GM18909 (cell line): ENCODE measurements at regions not wholly inside any gene's neighbourhood (a gene's known extent, or its start where the extent isn't known, plus 50 kb on each side); places are given as distances from the start of the nearest gene placed in this dataset.

ENCODE experiments used
- ATAC-seq: cut with Tn5 transposase; IDR thresholded peaks from one replicate; pipeline ENCODE4 v1.9.1; 2021; ENCODE audit warnings: mild to moderate bottlenecking; ENCODE audit not compliant: unreplicated experiment, poor library complexity

DNA sequence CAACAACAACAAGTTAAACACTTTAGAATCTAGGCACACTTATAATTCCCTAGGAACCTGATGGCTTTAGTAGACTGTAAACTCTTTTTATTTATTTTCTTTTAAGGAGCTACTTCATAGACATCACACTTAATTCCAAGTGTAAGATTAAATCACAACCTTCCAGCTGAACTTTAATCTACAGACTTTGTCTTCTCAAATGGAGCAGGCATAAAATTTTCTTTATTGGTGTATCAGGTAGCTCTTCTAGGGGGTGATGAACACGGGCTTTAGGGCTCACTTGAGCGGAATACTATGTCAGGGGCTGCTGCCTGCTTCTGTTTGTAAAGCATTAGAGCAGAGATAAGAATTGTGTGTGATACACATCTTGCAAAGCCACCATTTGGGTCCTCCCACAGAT lies 525.8 kb upstream of the FAT3 start:
- ATAC-seq: no peak

DNA sequence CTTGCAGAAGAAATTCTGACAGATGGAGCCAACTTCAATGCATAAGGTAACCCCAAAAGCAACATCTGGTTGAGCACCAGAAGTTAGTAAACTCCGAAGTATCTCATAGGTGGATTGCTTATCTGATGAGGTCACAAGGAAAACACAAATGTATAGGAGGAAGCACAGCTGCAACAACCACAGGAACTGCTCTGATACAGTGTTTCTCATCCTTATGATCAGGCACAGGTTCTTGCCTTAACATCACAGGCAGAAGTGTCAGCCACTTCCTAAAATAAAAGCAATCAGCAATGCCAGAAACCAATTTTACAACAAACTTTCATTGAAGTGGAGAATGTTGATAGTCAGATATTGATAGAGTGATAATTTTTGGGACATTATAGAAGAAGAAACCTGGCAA lies 530.3 kb upstream of the FAT3 start:
- no peak for ATAC-seq

GRCh38 chr11:91691872-91692271 lies 532.7 kb upstream of the FAT3 start:
- ATAC-seq: no peak

- ATAC-seq: no peak
Measured at GRCh38 chr11:91688672-91689071, 535.9 kb upstream of the FAT3 start.

DNA sequence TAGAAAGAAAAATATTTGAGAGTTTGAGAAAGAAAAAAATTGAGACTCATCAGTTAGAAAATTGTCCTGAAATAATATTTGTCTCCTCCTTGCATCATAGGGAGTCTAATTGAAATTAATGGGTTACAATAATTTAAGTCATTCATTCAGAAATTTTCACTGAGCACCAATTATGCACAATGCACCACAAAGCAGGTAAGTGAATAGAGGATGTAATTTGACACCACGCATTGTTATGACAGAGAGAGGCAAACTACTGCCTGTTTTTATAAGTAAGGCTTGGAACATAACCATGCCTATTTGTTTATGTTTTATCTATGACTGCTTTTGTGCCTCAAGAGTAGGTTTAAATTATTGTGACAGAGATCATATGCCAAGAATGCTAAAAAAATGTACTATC lies 537.9 kb upstream of the FAT3 start:
- ATAC-seq: no peak

GRCh38 chr11:91686281-91686680 lies 538.3 kb upstream of the FAT3 start:
- no peak for ATAC-seq

DNA sequence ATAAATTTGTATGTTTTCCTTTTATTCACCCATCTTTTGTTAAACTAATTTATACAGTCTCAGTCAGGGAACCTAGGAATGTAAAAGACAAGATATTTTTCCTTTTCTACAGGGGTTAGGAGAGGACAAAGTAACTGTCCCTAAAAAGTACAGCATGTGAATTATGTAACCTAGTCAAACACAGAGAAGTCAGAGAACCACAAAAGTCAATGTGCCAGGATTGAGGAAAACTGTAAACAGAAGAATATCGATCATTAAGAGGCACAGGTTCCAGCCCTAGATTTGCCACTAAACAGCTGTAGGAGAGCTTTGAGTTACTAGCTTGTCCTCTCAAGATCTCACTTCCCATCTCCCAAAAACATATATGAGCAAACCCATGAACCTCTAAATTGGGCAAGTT lies 550.9 kb upstream of the FAT3 start:
- no peak for ATAC-seq

DNA sequence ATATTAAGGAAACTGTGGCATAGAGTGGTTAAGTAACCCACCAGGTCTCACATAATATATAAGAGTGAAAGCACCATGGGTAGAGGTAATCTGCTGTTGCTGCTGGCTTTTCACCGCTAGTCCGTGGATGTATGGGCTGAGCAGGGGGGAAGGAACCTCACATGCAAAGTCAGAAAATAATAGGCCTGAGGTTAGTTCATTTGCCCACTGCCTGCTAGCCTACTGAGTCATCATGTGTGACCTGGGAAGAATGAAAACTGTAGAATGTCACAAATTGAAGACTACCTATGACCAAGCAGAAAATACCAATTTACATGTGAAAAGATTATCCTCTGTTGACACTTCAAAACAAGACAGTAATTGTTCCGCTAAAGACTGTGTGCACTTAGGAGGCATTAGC lies 560.1 kb upstream of the FAT3 start:
- no peak for ATAC-seq

- no peak for ATAC-seq
Measured at GRCh38 chr11:91660036-91660435, 564.6 kb upstream of the FAT3 start.

DNA sequence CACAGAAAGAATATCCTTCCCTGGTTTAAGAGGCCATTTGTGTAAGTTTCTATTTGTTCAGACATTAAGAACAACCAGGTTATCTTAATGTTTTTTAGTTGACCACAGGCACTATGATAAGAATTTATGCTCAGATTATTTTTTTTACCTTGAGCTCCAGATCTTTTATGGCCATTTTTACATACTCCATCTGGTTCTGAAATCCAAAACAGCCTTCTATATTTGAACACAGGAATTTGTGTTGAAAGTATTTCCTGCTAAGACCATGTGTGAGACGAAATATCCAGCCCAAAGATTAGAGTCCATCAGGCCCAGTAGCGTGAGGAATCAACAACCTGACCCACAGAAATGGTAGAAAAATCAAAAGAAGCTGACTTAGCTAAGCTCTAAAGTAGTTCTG lies 569.9 kb upstream of the FAT3 start:
- ATAC-seq: no peak

DNA sequence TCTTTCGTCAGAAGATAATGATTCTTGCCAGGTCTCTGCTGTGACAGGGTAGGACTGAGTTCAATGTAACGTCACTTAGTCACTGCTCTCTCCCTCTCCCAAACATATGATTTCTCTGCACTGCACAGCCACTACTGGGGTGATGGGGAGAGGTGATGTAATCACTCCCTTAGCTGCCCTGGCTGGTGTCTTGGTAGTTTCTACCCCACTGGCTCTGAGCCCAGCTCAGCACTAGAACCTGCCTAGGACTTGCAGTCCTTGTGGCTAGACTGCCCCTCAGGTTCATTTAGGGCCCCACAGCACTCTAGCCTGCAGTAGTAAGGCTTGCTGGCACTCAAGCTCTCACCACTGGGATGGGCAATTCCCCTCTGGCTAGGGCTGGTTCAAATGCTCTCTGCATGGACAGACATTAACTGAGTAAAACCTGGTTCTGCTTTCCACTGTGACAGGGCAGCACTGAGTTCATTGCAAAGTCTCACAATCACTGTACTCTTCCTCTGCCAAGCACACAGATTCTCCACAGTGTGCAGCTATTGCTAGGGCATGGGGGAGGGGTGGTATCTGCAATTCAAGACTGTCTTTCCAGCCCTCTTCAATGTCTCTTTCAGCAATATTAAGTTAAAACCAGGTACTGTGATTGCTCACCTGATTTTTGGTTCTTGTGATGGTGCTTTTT lies 571.4 kb upstream of the FAT3 start:
- no peak for ATAC-seq

DNA sequence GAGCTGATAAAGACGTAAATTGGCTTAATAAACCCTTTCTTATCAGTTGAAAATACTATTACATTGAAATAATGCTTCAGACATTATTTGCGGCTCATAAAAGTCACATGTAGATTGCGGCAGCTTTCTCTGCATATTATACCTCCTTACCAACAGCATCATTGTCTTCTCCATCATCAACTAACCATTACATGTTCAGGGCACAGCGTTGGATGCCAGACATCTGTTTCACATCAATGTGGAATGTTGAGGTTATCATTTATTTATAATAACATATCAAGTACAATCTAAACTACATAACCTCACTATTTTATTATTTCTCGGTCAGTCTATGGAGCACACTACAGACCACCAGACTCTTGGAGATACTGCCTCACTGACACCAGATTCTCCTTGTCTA lies 573.8 kb upstream of the FAT3 start:
- ATAC-seq: no peak

GRCh38 chr11:91641153-91641552 lies 583.5 kb upstream of the FAT3 start:
- ATAC-seq: no peak

DNA sequence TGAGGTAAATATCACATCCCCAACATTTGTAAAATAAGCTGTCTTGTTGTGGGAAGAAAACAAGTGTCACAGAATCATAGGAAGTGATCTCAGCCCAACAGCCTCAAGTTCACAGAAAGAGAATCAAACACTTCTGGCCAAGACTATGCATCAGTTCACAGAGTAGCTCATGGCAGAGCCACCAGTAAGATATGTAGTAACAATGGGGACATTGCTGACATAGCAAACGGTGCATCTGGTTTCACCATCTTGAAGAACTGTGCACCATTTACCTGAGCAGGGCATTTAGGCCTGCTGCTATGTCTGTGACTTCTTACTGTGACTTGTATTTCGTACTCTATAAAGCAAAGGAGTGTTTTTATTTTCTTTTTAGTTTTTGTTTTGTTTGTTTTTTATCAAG lies 585.3 kb upstream of the FAT3 start:
- no peak for ATAC-seq

- ATAC-seq: no peak
Measured at GRCh38 chr11:91630916-91631673, 593.5 kb upstream of the FAT3 start.

GRCh38 chr11:91625495-91625894 lies 599.1 kb upstream of the FAT3 start:
- ATAC-seq: no peak

DNA sequence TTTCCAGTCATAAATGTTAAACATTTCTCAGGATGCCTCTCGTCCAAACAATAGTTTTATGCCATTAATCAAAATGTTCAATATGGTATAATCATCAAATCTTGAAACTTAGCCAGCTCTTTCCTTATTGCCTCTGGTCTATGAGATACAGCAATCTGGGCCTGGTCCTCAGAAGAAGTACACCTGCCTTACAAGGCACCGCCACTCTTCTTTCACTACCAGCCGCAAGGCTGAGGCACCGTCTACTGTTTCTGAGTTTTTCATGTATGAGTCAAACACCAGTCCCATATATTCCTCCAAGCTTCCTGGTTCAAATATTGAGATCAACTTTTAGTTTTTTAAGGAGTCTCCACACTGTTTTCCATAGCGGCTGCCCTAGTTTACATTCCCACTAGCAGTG lies 600.6 kb upstream of the FAT3 start:
- no peak for ATAC-seq

DNA sequence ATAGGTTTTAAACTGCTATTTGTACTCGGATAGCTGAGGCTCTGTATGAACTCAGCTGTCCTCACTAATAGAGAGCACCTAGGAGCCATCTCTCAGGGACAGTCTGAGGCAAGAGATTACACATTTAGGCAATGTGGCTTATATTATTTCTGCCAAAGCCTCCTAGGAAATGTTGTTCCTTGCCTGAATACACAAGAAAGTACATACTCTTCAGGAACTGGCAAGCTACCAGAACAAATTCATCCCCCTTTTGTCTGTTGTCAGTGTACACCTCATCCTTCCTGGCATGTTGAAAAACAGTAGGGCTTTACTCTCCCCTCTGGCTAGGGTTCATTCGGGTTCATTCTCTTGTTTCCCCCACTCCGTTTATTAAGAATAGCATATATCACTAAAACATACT lies 615.9 kb upstream of the FAT3 start:
- no peak for ATAC-seq

- ATAC-seq: no peak
Measured at GRCh38 chr11:91596111-91596510, 628.5 kb upstream of the FAT3 start.

GRCh38 chr11:91591021-91591420 lies 633.6 kb upstream of the FAT3 start:
- no peak for ATAC-seq

DNA sequence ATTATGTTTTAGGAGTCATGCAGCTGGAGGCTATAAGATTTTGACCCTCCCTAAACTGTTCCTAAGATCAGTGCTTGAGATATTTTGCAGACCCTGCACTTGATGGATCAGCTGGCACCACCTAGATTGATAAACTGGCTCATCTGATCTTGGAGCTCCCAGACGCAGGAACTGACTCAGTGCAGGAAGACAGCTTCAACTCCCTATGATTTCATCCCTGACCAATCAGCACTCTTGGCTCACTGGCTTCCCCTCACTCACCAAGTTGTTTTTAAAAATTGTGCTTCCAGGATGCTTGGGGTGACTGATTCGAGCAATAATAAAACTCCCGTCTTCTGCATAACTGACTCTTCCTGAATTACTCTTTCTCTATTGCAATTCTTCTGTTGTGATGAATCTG lies 637.5 kb upstream of the FAT3 start:
- ATAC-seq: no peak
